HEK293 (cell line): ENCODE measurements at regions not wholly inside any gene's neighbourhood (a gene's known extent, or its start where the extent isn't known, plus 50 kb on each side); places are given as distances from the start of the nearest gene placed in this dataset.
A peak's percentile ranks its signal among the peaks of the same experiment; 100 is the strongest.

ENCODE experiments used
- CTCF ChIA-PET: fragments of 350-600 bp; formaldehyde crosslinking; extraction: SDS; loops from one replicate; lab custom pipeline; 2021; ENCODE audit warnings: antibody characterized with exemption; lab: Yijun Ruan, JAX
- POLR2A ChIA-PET: fragments of 300-600 bp; formaldehyde crosslinking; extraction: SDS; loops from one replicate; lab custom pipeline; 2020; ENCODE audit warnings: antibody characterized with exemption, inconsistent platforms; lab: Yijun Ruan, JAX
- H3K27ac ChIP-seq: fragments of 200-500 bp; sonication (Bioruptor generic); 2 replicates; pipeline ENCODE4 v1.5.1; 2014; ENCODE audit warnings: low read depth, low read length, control low read depth, inconsistent platforms; ENCODE audit errors: extremely low read depth
- H3K36me3 ChIP-seq, 2 experiments: fragments of 200-500 bp in 1 of 2; sonication (Bioruptor generic) in 1 of 2; 1 replicate in 1 of 2; 2 replicates in 1 of 2; pipeline ENCODE4 v1.5.1; 2014 to 2017; ENCODE audit warnings: inconsistent platforms in 2 of 2, low read length in 2 of 2; ENCODE audit not compliant: control insufficient read depth in 2 of 2, insufficient read depth in 1 of 2
- H3K4me1 ChIP-seq: fragments of 200-500 bp; sonication (Bioruptor generic); 2 replicates; pipeline ENCODE4 v1.5.1; 2014; ENCODE audit warnings: mild to moderate bottlenecking, low read length, inconsistent platforms; ENCODE audit not compliant: control insufficient read depth, insufficient read depth
- H3K4me3 ChIP-seq: 2 replicates; pipeline ENCODE4 v1.5.1; 2011; ENCODE audit warnings: low read depth, mild to moderate bottlenecking, control low read depth, low read length, moderate library complexity
- H3K9me3 ChIP-seq: fragments of 200-500 bp; sonication (Bioruptor generic); 2 replicates; pipeline ENCODE4 v1.5.1; 2014; ENCODE audit warnings: low read depth, low read length, inconsistent platforms; ENCODE audit not compliant: control insufficient read depth, insufficient read depth
- GLIS2 ChIP-seq: fragments of 450-650 bp; formaldehyde crosslinking; IDR thresholded peaks from 2 replicates; pipeline ENCODE4 v1.5.1; 2016; ENCODE audit warnings: missing biosample characterization, missing genetic modification characterization
- ZBTB6 ChIP-seq: fragments of 450-650 bp; formaldehyde crosslinking; IDR thresholded peaks from 2 replicates; pipeline ENCODE4 v1.5.1; 2017; ENCODE audit warnings: missing biosample characterization, missing genetic modification characterization
- ZFP37 ChIP-seq: fragments of 450-650 bp; formaldehyde crosslinking; IDR thresholded peaks from 2 replicates; pipeline ENCODE4 v1.5.1; 2016; ENCODE audit warnings: missing biosample characterization, missing genetic modification characterization
- ZNF174 ChIP-seq: fragments of 450-650 bp; formaldehyde crosslinking; IDR thresholded peaks from 2 replicates; pipeline ENCODE4 v1.5.0; 2017; ENCODE audit warnings: missing biosample characterization, mild to moderate bottlenecking, missing genetic modification characterization
- ZNF18 ChIP-seq: fragments of 450-650 bp; formaldehyde crosslinking; IDR thresholded peaks from 2 replicates; pipeline ENCODE4 v1.5.1; 2016; ENCODE audit warnings: missing biosample characterization, missing genetic modification characterization
- ZNF266 ChIP-seq: fragments of 450-650 bp; formaldehyde crosslinking; IDR thresholded peaks from 2 replicates; pipeline ENCODE4 v1.5.1; 2016; ENCODE audit warnings: missing biosample characterization, missing genetic modification characterization, low read depth
- ZNF280D ChIP-seq: fragments of 450-650 bp; formaldehyde crosslinking; IDR thresholded peaks from 2 replicates; pipeline ENCODE4 v1.5.1; 2016; ENCODE audit warnings: missing biosample characterization, missing genetic modification characterization
- ZNF311 ChIP-seq: fragments of 450-650 bp; formaldehyde crosslinking; IDR thresholded peaks from 2 replicates; pipeline ENCODE4 v1.5.1; 2017; ENCODE audit warnings: missing biosample characterization, missing genetic modification characterization, borderline replicate concordance
- ZNF560 ChIP-seq: fragments of 450-650 bp; formaldehyde crosslinking; IDR thresholded peaks from 2 replicates; pipeline ENCODE4 v1.5.1; 2017; ENCODE audit warnings: missing biosample characterization, missing genetic modification characterization, borderline replicate concordance
- ZNF600 ChIP-seq: fragments of 450-650 bp; formaldehyde crosslinking; IDR thresholded peaks from 2 replicates; pipeline ENCODE4 v1.5.1; 2016; ENCODE audit warnings: missing biosample characterization, missing genetic modification characterization
- ZNF626 ChIP-seq: fragments of 450-650 bp; sonication (Bioruptor Pico); formaldehyde crosslinking; IDR thresholded peaks from 2 replicates; pipeline ENCODE4 v1.5.1; 2018; ENCODE audit warnings: missing biosample characterization, missing genetic modification characterization, inconsistent platforms
- ZNF776 ChIP-seq: fragments of 450-650 bp; formaldehyde crosslinking; IDR thresholded peaks from 2 replicates; pipeline ENCODE4 v1.5.0; 2017; ENCODE audit warnings: missing biosample characterization, missing genetic modification characterization, borderline replicate concordance

- H3K9me3 ChIP-seq, result no peaks in the 10 kb centered on the region
- 0 out of 2 replicates have a peak, but pooled peaks cover 4% of the 10 kb centered on the region for H3K4me1 ChIP-seq
- no peak overlapping the region for H3K4me3 ChIP-seq
- TF ChIP-seq ZNF280D (no peak), GLIS2 (tag by site-specific recombination) (no peak), ZFP37 (no peak), ZNF776 (no peak), ZNF266 (tag by site-specific recombination) (no peak)
- TF ChIP-seq, all 188 proteins: peak for 0
- CTCF ChIA-PET, result interaction anchor here (1.2 kb wide), 1 partner anchor 100 kb away, joined by 3 read pairs; no protein-coding TSS in a partner anchor
- Histone ChIP-seq H3K27ac (no peak overlapping the region), H3K36me3 (no peaks in the 10 kb centered on the region)
- POLR2A ChIA-PET, result interaction anchor here (0.5 to 1.2 kb wide), 2 partner anchors 85 to 212 kb away, joined by 3 to 4 read pairs; partner anchors contain the start of gene TNC
Measured at GRCh38 chr9:115202960-115203751, 85.2 kb upstream of the TNC start.

- TF ChIP-seq ZNF600 (tag by site-specific recombination), result peak; percentile 79
- no peak for TF ChIP-seq ZNF18
- H3K4me3 ChIP-seq, result no peak overlapping the region
- ChIA-PET CTCF (no interaction called here), POLR2A (no interaction called here)
- no peaks in the 10 kb centered on the region for H3K36me3 ChIP-seq
- H3K4me1 ChIP-seq, result 0 out of 2 replicates have a peak, but pooled peaks cover 4% of the 10 kb centered on the region
- H3K27ac ChIP-seq, result no peak overlapping the region
- H3K9me3 ChIP-seq, result no peaks in the 10 kb centered on the region
Measured at GRCh38 chr9:115204904-115205453, 87.0 kb upstream of the TNC start.

GRCh38 chr9:115207003-115207836 is 89.3 kb upstream of the TNC start:
- no peak overlapping the region for H3K4me3 ChIP-seq
- H3K4me1 ChIP-seq, result 0 out of 2 replicates have a peak, but pooled peaks cover 4% of the 10 kb centered on the region
- no peaks in the 10 kb centered on the region for H3K36me3 ChIP-seq
- H3K9me3 ChIP-seq, result no peaks in the 10 kb centered on the region
- no peak for TF ChIP-seq ZNF626 (tag by site-specific recombination)
- no peak for TF ChIP-seq ZNF560 (tag by site-specific recombination)
- TF ChIP-seq ZNF174 (tag by site-specific recombination), result no peak
- TF ChIP-seq ZBTB6 (tag by site-specific recombination), result no peak
- no peak for TF ChIP-seq ZNF311 (tag by site-specific recombination)
- CTCF ChIA-PET, result interaction anchor here (0.5 to 0.7 kb wide), 3 partner anchors 38 to 735 kb away, joined by 3 to 4 read pairs (median 3); partner anchors contain the start of gene TNC
- POLR2A ChIA-PET, result interaction anchor here (1.1 kb wide), 1 partner anchor 89 kb away, joined by 4 read pairs; the partner anchor contains the start of gene TNC
- no peak overlapping the region for H3K27ac ChIP-seq
